Loucy (cell line): ENCODE measurements at regions not wholly inside any gene's neighbourhood (a gene's known extent, or its start where the extent isn't known, plus 50 kb on each side); places are given as distances from the start of the nearest gene placed in this dataset.

ENCODE experiments used
- H2AFZ ChIP-seq: fragments of 200-600 bp; sonication (generic); 2 replicates; pipeline ENCODE4 v1.6.0; 2016; ENCODE audit warnings: antibody characterized with exemption, mild to moderate bottlenecking, low read length, moderate library complexity
- H3F3A ChIP-seq: fragments of 200-600 bp; 2 replicates; pipeline ENCODE4 v1.6.0; 2016; ENCODE audit warnings: antibody characterized with exemption, low read depth, mild to moderate bottlenecking
- H3K27me3 ChIP-seq: fragments of 200-600 bp; sonication (generic); 2 replicates; pipeline ENCODE4 v1.6.1; 2014; ENCODE audit warnings: low read length, mild to moderate bottlenecking; ENCODE audit not compliant: insufficient read depth, poor library complexity, severe bottlenecking
- H3K36me3 ChIP-seq: fragments of 200-600 bp; sonication (generic); 2 replicates; pipeline ENCODE4 v1.6.1; 2016; ENCODE audit warnings: low read length; ENCODE audit not compliant: insufficient read depth
- H3K4me1 ChIP-seq: fragments of 200-600 bp; sonication (generic); 2 replicates; pipeline ENCODE4 v1.5.1; 2014; ENCODE audit warnings: low read length, mild to moderate bottlenecking; ENCODE audit not compliant: insufficient read depth, poor library complexity, severe bottlenecking
- H3K4me2 ChIP-seq: fragments of 200-600 bp; sonication (generic); 2 replicates; pipeline ENCODE4 v1.6.0; 2014; ENCODE audit warnings: antibody characterized with exemption, low read length, low read depth, mild to moderate bottlenecking; ENCODE audit not compliant: poor library complexity, severe bottlenecking
- H3K4me3 ChIP-seq: fragments of 200-600 bp; sonication (generic); 2 replicates; pipeline ENCODE4 v1.5.1; 2014; ENCODE audit warnings: low read length, mild to moderate bottlenecking, mixed read lengths; ENCODE audit not compliant: poor library complexity, severe bottlenecking
- H3K79me2 ChIP-seq: fragments of 200-600 bp; sonication (generic); 2 replicates; pipeline ENCODE4 v1.6.1; 2014; ENCODE audit warnings: low read length; ENCODE audit not compliant: insufficient read depth
- H3K9ac ChIP-seq: fragments of 200-600 bp; sonication (generic); 2 replicates; pipeline ENCODE4 v1.6.0; 2014; ENCODE audit warnings: mild to moderate bottlenecking, low read depth, low read length, moderate library complexity; ENCODE audit not compliant: poor library complexity, severe bottlenecking
- H3K9me2 ChIP-seq: fragments of 200-600 bp; sonication (generic); replicated peaks from 2 replicates; pipeline ENCODE4 v1.6.1; 2016; ENCODE audit warnings: low read depth, low read length, mixed read lengths
- H3K9me3 ChIP-seq: fragments of 200-600 bp; sonication (generic); 2 replicates; pipeline ENCODE4 v1.6.1; 2014; ENCODE audit warnings: mild to moderate bottlenecking, antibody characterized with exemption, low read length, low read depth; ENCODE audit not compliant: insufficient read depth
- H4K20me1 ChIP-seq: fragments of 200-600 bp; sonication (generic); 2 replicates; pipeline ENCODE4 v1.6.0; 2014; ENCODE audit warnings: antibody characterized with exemption, low read length, mild to moderate bottlenecking; ENCODE audit not compliant: insufficient read depth, poor library complexity, severe bottlenecking
- CTCF ChIP-seq: fragments of 200-600 bp; sonication (generic); conservative IDR thresholded peaks from 2 replicates; pipeline ENCODE4 v1.5.1; 2014; ENCODE audit warnings: mild to moderate bottlenecking, antibody characterized with exemption, low read length
- EZH2phosphoT487 ChIP-seq: fragments of 200-600 bp; IDR thresholded peaks from 2 replicates; pipeline ENCODE4 v1.6.1; 2018; ENCODE audit warnings: antibody characterized with exemption, mild to moderate bottlenecking, moderate library complexity, borderline replicate concordance

- no peak overlapping the region for H3K9ac ChIP-seq
- H2AFZ ChIP-seq, result no peak overlapping the region
- H4K20me1 ChIP-seq, result no peaks in the 10 kb centered on the region
- H3K4me1 ChIP-seq, result no peaks in the 10 kb centered on the region
- H3K36me3 ChIP-seq, result no peaks in the 10 kb centered on the region
- H3F3A ChIP-seq, result no peaks in the 10 kb centered on the region
- TF ChIP-seq CTCF (no peak), EZH2phosphoT487 (no peak)
- no peaks in the 10 kb centered on the region for H3K79me2 ChIP-seq
- no peaks in the 10 kb centered on the region for H3K27me3 ChIP-seq
- no peaks in the 10 kb centered on the region for H3K9me2 ChIP-seq
- no peak overlapping the region for H3K4me2 ChIP-seq
- H3K4me3 ChIP-seq, result no peak overlapping the region
- H3K9me3 ChIP-seq, result no peaks in the 10 kb centered on the region; the same call in 1 of the 2 replicates
These were observed 105.4 kb downstream of the MIAT start for GRCh38 chr22:26762503-26763472.

- Histone ChIP-seq H3K9me2 (no peaks in the 10 kb centered on the region), H3K4me3 (no peak overlapping the region), H3K79me2 (no peaks in the 10 kb centered on the region), H4K20me1 (no peaks in the 10 kb centered on the region), H3K9me3 (no peaks in the 10 kb centered on the region), H3K36me3 (no peaks in the 10 kb centered on the region), H3K4me2 (no peak overlapping the region), H3K4me1 (no peaks in the 10 kb centered on the region), H3F3A (no peaks in the 10 kb centered on the region), H3K9ac (no peak overlapping the region), H3K27me3 (no peaks in the 10 kb centered on the region), H2AFZ (no peak overlapping the region)
- no peak for TF ChIP-seq CTCF
- no peak for TF ChIP-seq EZH2phosphoT487
These were observed 106.4 kb downstream of the MIAT start for GRCh38 chr22:26763633-26764361.

GRCh38 chr22:26766510-26767350 is 109.3 kb downstream of the MIAT start:
- H3K9me3 ChIP-seq, result no peaks in the 10 kb centered on the region
- H3K4me1 ChIP-seq, result no peaks in the 10 kb centered on the region
- H3K9me2 ChIP-seq, result no peaks in the 10 kb centered on the region
- no peaks in the 10 kb centered on the region for H3K79me2 ChIP-seq
- no peaks in the 10 kb centered on the region for H3K27me3 ChIP-seq
- H3K4me2 ChIP-seq, result peak overlapping the region; percentile 28
- TF ChIP-seq EZH2phosphoT487 (no peak), CTCF (no peak)
- H3K4me3 ChIP-seq, result peak overlapping the region; percentile 4
- H2AFZ ChIP-seq, result no peak overlapping the region
- no peaks in the 10 kb centered on the region for H3K36me3 ChIP-seq
- H3F3A ChIP-seq, result no peaks in the 10 kb centered on the region
- no peaks in the 10 kb centered on the region for H4K20me1 ChIP-seq
- H3K9ac ChIP-seq, result no peak overlapping the region
